ENCODE measurements at regions not wholly inside any gene's neighbourhood (a gene's known extent, or its start where the extent isn't known, plus 50 kb on each side); places are given as distances from the start of the nearest gene placed in this dataset.
A peak's percentile ranks its signal among the peaks of the same experiment; 100 is the strongest.

DNA sequence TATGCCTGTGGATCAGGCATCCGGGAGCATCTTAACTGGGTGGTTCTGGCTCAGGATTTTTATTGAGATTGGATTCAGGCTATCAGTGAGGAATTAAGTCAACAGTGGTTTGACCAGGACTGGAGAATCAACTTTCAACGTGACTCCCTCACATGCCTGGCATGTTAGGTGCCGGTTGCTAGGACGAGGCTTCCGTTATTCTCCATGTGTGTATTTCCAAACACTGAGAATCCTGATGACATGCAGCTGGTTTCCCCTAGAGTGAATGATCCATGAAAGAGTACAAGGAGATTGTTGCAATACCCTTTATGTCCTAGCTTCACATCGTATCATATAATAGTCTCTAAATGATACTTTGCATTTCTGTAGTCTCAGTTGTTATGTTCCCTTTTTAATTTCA is 529.2 kb downstream of the ANXA1 start:
- POLR2A ChIA-PET (ENCODE audit: unreplicated experiment): no interaction called here
- Histone ChIP-seq H3K9me3 (ENCODE audit: insufficient read depth, low read depth) (peaks cover 5% of the 10 kb centered on the region; the same call in 1 of the 2 replicates), H3K79me2 (ENCODE audit: low read depth) (no peaks in the 10 kb centered on the region), H3K27me3 (ENCODE audit: insufficient read depth, low read depth) (no peaks in the 10 kb centered on the region), H3F3A (ENCODE audit: insufficient read depth, low read depth) (no peaks in the 10 kb centered on the region), H2AFZ (no peak overlapping the region), H3K9me2 (ENCODE audit: insufficient read depth) (no peaks in the 10 kb centered on the region), H3K4me1 (replicated peaks; ENCODE audit: insufficient read depth) (peaks cover 10% of the 10 kb centered on the region), H3K36me3 (ENCODE audit: low read depth) (no peaks in the 10 kb centered on the region), H3K4me2 (no peak overlapping the region), H3K27ac (no peak overlapping the region), H4K20me1 (ENCODE audit: insufficient read depth) (no peaks in the 10 kb centered on the region), H3K4me3 (no peak overlapping the region)
- no TSS peak for BruUV-seq (replicated peaks)
- intact Hi-C loops (cut with micrococcal nuclease; ENCODE audit: unreplicated experiment): loop anchor here (5.0 to 10.0 kb wide), 4 partner anchors 326 to 1504 kb away; no protein-coding TSS in a partner anchor
- TF ChIP-seq EZH2 (IDR thresholded peaks at IDR 0.05; ENCODE audit: low read depth): no peak
- TF ChIP-seq, protein P1, sequence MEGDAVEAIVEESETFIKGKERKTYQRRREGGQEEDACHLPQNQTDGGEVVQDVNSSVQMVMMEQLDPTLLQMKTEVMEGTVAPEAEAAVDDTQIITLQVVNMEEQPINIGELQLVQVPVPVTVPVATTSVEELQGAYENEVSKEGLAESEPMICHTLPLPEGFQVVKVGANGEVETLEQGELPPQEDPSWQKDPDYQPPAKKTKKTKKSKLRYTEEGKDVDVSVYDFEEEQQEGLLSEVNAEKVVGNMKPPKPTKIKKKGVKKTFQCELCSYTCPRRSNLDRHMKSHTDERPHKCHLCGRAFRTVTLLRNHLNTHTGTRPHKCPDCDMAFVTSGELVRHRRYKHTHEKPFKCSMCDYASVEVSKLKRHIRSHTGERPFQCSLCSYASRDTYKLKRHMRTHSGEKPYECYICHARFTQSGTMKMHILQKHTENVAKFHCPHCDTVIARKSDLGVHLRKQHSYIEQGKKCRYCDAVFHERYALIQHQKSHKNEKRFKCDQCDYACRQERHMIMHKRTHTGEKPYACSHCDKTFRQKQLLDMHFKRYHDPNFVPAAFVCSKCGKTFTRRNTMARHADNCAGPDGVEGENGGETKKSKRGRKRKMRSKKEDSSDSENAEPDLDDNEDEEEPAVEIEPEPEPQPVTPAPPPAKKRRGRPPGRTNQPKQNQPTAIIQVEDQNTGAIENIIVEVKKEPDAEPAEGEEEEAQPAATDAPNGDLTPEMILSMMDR (conservative IDR thresholded peaks at IDR 0.05): no peak
- CTCF ChIA-PET: no interaction called here
- no peak for DNase-seq

DNA sequence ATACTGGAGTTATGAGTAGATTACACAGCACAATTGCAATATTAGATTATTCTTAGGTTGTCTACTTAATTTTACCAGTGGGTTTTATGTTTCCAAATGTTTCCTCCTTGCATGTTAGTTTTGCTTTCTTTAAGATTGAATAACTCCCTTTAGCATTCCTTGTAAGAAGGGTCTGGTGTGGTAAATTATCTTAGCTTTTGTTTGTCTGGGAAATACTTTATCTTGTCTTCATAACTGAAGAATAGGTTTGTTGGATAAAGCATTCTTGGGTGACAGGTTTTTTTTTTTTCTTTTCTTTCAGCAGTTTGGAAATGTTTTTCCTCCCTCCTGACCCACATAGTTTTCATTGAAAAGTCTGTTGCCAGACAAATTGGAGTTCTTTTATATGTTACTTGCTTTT is 531.1 kb downstream of the ANXA1 start:
- Histone ChIP-seq H3K79me2 (ENCODE audit: low read depth) (no peaks in the 10 kb centered on the region), H3K4me1 (replicated peaks; ENCODE audit: insufficient read depth) (peaks cover 10% of the 10 kb centered on the region), H3F3A (ENCODE audit: insufficient read depth, low read depth) (no peaks in the 10 kb centered on the region), H3K9me3 (ENCODE audit: insufficient read depth, low read depth) (peaks cover 5% of the 10 kb centered on the region; the same call in 1 of the 2 replicates), H3K27me3 (ENCODE audit: insufficient read depth, low read depth) (no peaks in the 10 kb centered on the region), H3K4me3 (no peak overlapping the region), H3K27ac (no peak overlapping the region), H3K9me2 (ENCODE audit: insufficient read depth) (no peaks in the 10 kb centered on the region), H2AFZ (no peak overlapping the region), H4K20me1 (ENCODE audit: insufficient read depth) (no peaks in the 10 kb centered on the region), H3K36me3 (ENCODE audit: low read depth) (no peaks in the 10 kb centered on the region), H3K4me2 (no peak overlapping the region)
- ChIA-PET CTCF (no interaction called here), POLR2A (ENCODE audit: unreplicated experiment) (no interaction called here)
- DNase-seq: no peak
- BruUV-seq (replicated peaks): no TSS peak
- TF ChIP-seq EZH2 (IDR thresholded peaks at IDR 0.05; ENCODE audit: low read depth): no peak
- TF ChIP-seq, protein P1 (conservative IDR thresholded peaks at IDR 0.05): no peak
- intact Hi-C loops (cut with micrococcal nuclease; ENCODE audit: unreplicated experiment): loop anchor here (5.0 to 10.0 kb wide), 4 partner anchors 325 to 1502 kb away; no protein-coding TSS in a partner anchor

DNA sequence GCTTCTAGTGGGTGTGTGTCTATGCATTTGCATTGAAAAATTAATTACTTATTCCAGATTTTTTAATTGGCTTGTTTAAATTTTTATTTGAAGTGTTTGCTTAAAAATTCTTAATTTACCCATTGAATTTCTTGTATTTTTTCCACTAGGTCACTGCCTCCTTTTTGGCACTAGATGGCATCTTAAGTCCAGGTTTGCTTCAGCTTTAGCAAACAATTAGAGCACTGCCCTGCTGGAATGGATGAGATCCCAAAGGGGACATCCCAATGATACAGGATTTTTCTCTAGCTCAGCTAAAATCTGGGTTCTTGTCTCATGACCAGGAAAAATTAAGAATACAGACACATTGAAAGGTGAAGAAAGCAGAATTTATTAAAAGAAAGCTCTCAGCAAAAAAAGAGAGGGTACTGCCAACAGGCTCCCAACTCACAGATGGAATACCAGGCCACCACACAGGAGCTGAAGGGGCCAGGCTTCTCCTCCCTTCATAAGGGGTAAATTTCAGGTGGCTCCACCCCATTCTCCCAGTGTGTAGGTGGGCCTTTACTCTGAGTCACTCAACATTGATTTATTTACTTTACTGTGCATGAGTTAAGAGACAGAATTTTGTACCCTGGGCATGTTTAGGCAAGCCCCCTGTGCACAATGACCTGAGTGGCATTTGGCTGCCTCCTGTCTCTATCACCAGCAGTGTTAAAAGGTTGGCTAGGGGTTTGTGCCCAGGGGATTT is 532.4 kb downstream of the ANXA1 start:
- peak in 1 of 2 experiments; percentile 41 for DNase-seq
- H3K79me2 ChIP-seq (ENCODE audit: low read depth): no peaks in the 10 kb centered on the region
- H3K4me1 ChIP-seq (replicated peaks; ENCODE audit: insufficient read depth): peaks cover 10% of the 10 kb centered on the region
- H3K9me3 ChIP-seq (ENCODE audit: insufficient read depth, low read depth): peaks cover 5% of the 10 kb centered on the region; the same call in 1 of the 2 replicates
- TF ChIP-seq, protein P1 (conservative IDR thresholded peaks at IDR 0.05): peak; percentile 87
- no peak for TF ChIP-seq EZH2 (IDR thresholded peaks at IDR 0.05; ENCODE audit: low read depth)
- H3K4me3 ChIP-seq: no peak overlapping the region
- no peaks in the 10 kb centered on the region for H4K20me1 ChIP-seq (ENCODE audit: insufficient read depth)
- no TSS peak for BruUV-seq (replicated peaks)
- 0 out of 2 replicates have a peak overlapping the region, but pooled peaks have one; percentile 4 for H3K27ac ChIP-seq
- CTCF ChIA-PET: interaction anchor here (1.1 kb wide), 1 partner anchor 695 kb away, joined by 4 read pairs; no protein-coding TSS in a partner anchor
- intact Hi-C loops (cut with micrococcal nuclease; ENCODE audit: unreplicated experiment): loop anchor here (1.0 to 10.0 kb wide), 6 partner anchors 323 to 1501 kb away; no protein-coding TSS in a partner anchor
- no peaks in the 10 kb centered on the region for H3K9me2 ChIP-seq (ENCODE audit: insufficient read depth)
- POLR2A ChIA-PET (ENCODE audit: unreplicated experiment): interaction anchor here (0.6 kb wide), 1 partner anchor 472 kb away, joined by 7 read pairs; no protein-coding TSS in a partner anchor
- no peaks in the 10 kb centered on the region for H3F3A ChIP-seq (ENCODE audit: insufficient read depth, low read depth)
- peak overlapping the region; percentile 27 for H3K4me2 ChIP-seq
- peak overlapping the region; percentile 56 for H2AFZ ChIP-seq
- H3K36me3 ChIP-seq (ENCODE audit: low read depth): no peaks in the 10 kb centered on the region
- H3K27me3 ChIP-seq (ENCODE audit: insufficient read depth, low read depth): no peaks in the 10 kb centered on the region

All from PC-9 (cell line).